IPS-NIHi7 (cell line): ENCODE measurements at regions not wholly inside any gene's neighbourhood (a gene's known extent, or its start where the extent isn't known, plus 50 kb on each side); places are given as distances from the start of the nearest gene placed in this dataset.

Source experiments
- DNase-seq: peaks from one replicate; pipeline ENCODE4 v3.0.0; 2012; ENCODE audit warnings: mixed read lengths; ENCODE audit errors: extremely low spot score

- no peak for DNase-seq
Measured at GRCh38 chr6:165229216-165229615, 80.2 kb downstream of the C6orf118 start.

GRCh38 chr6:165227644-165228329, 81.6 kb downstream of the C6orf118 start:
- no peak for DNase-seq

GRCh38 chr6:165223736-165224135, 85.7 kb downstream of the C6orf118 start:
- no peak for DNase-seq

GRCh38 chr6:165223101-165223500, 86.3 kb downstream of the C6orf118 start:
- no peak for DNase-seq

DNA sequence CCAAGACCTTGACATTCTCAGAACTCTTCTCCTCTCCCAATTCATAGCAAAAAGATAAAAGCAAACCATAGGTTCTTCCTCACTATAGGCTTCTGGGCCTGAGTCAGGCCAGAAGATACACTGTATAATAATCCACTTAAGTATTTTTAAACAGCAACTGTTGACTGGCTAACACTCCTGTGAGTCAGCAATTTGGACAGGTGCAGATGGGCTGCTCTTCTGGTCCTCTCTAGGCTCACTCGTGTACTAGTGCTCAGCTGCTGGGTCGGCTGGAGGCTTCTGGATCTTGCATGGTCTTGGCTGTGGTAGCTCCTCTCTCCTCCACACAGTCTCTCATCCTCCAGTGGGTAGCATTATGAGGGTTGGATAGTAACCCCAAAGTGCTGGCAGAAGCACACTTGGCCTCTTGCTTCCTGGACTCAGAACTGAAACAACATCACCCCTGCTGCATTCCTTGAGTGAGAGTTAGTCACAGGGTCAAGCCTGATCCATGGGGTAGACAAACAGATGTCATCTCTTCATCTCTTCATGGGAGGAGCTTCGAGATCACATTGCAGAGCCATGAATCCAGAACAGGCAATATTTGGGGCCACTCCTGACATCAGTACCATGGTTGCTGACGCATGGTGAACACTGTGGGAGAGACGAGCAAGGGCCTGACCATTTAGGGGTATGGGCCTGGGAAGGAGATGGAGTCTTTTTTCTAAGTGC, 86.9 kb downstream of the C6orf118 start:
- no peak for DNase-seq

- DNase-seq: no peak
Measured at GRCh38 chr6:165220045-165220444, 89.4 kb downstream of the C6orf118 start.

- DNase-seq: no peak
Measured at GRCh38 chr6:165219629-165220028, 89.8 kb downstream of the C6orf118 start.

DNA sequence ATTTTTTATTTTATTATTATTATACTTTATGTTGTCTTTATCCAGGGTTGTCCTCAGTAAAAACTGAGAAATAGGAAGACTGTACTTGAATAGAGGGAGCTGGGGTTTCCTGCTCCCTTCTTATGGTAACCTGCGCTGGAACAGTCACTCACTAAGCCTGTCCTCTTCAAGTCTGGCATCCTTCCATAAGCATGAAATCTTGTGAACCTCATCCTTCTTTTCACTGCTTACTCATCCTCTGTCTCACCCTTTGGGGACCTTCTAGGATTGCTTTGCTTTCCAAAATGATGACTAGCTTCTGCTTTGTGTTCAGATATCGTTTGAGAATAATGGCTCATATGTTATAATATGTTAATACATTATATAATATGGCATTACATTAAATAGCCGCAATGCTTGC, 90.6 kb downstream of the C6orf118 start:
- DNase-seq: no peak

DNA sequence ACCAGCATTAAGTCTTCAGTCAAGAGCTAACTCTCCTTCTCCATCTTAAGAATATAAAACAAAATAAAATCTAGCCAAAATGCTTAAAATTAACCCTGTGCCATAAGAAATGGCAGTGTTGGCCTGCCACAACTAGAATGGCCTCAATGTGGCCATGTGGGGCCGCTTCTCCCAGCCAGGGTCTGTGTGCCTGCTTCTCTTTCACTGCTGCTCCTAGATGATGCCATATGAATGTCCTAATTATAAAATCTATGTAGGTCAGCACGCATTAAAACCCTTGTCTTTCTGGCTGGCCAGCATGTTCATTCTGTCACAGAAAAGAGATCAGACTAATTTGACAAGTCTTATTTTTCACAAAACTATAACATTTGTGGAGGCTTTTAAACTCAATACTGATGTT, 102.6 kb downstream of the C6orf118 start:
- no peak for DNase-seq

DNA sequence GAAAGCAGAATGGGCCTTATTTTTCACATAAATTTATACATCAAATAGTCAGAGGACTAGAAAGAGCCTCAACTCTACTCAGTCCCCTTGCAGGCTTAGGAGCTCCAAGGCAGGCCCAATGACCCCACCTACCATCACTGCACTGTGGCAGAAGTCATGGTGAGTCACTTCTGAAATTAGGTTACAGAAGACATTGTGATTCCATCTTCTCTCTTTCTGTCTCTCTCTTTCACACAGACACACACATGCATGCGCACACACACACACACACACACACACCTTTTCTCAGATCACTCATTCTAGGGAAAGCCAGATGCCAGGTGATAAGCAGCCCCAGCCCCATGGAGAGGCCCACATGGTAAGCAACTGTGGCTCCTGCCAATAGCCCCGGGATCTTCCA, 103.8 kb downstream of the C6orf118 start:
- no peak for DNase-seq

- DNase-seq: no peak
Measured at GRCh38 chr6:165204807-165205545, 104.4 kb downstream of the C6orf118 start.

GRCh38 chr6:165200178-165200577, 109.2 kb downstream of the C6orf118 start:
- DNase-seq: no peak

DNA sequence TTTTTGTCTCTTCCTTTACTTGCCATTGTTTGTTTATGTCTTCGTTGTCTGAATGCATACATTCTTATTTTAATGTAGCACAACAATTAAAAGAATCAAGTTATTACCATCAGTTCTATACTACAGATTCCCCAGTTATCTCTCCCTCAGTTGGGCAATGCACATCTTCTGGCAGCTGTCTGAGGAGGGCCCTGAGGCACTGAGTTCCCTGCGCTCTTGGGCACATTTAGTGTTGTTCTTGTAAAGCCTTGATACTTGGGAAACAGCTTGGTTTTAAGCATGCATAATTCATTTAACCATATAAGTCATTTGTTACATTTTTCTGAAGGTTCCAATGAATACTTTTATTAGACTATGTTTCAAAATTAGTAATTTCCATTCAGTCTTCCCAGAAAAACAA, 117.9 kb downstream of the C6orf118 start:
- no peak for DNase-seq

- no peak for DNase-seq
Measured at GRCh38 chr6:165186441-165187205, 122.8 kb downstream of the C6orf118 start.

GRCh38 chr6:165186041-165186440, 123.4 kb downstream of the C6orf118 start:
- no peak for DNase-seq

- no peak for DNase-seq
Measured at GRCh38 chr6:165184192-165184979, 125.0 kb downstream of the C6orf118 start.

DNA sequence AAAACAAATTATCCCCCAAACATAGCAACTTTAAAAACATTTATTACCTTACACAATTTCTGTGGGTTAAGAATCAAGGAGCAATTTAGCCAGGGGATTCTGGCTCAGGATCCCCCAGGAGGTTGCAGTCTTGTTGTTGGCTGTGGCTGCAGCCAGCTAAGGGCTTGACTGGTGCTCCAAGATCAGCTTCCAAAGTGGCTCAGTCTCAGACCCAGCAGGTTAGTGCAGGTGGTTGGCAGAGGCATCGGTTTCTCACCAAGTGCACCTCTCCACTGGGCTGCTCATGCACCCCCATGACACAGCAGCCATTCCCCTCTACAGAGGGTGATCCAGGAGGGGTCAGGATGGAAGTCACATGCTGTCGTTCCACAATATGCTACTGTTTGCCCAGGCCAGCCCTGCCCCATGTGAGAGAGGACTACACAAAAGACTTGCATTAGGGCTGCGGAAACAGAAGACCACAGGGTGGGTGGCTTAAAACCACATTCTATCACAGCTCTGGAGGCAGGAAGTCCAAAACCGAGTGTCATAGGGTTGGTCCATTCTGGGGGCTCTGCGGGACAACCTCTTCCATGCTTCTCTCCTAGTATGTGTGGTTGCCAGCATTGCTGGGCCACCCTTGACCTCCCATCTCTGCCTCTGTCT, 125.8 kb downstream of the C6orf118 start:
- no peak for DNase-seq

DNA sequence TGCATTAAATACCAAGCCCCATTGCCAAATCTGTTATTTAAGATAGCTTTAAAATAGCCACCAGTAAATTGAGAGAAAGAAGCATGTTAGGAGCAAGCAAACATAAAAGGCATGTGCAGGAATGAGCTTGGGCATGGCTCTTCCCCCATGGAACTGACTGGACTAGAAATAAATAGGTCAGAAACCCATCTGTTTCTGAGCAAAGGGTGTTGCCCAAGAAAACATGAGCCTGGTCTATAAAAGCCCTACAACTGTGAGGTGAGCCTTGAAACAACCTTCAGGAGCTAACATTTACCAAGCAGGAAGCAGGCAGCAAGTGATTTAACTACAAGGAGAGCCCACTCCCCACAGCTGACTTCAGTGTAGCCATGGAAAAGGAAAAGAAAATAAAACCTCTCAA, 126.3 kb downstream of the C6orf118 start:
- no peak for DNase-seq

- DNase-seq: no peak
Measured at GRCh38 chr6:165181951-165182414, 127.4 kb downstream of the C6orf118 start.

DNA sequence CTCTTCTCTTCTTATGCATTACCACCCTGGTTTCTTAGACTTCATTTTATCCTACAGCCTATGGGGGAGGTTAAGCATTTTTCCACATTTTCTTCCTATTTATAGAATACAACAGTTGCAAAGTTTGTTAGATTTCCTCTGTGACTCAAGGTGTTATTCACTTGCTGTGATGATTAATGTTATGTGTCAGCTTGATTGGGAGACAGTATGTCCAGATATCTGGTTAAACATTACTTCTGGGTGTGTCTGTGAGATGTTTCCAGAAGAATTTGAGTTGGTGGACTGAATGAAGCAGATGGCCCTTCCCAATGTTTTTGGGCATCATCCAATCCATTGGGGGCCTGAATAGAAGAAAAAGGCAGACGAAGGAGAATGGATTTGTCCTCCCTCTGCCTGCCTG, 131.3 kb downstream of the C6orf118 start:
- no peak for DNase-seq

DNA sequence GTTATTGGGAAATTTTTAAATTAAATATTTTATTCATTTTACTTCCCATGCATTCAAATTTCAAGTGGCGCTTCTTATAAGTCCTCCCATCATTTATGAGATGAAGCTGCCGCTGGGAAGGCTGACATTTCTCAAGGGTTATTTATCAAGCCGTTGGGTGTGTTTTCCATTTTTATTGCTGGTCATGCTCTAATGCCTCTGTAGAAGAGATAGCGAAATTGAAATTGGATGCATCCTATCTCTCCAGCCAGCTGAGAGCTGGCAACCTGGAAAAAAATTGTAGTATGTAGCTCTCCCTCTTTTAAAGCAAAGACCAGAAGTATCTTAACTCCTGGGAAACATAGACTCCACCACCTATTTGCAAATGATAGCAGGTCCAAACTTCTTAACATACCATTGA, 135.9 kb downstream of the C6orf118 start:
- no peak for DNase-seq
